GM21786 (cell line): ENCODE measurements at regions not wholly inside any gene's neighbourhood (a gene's known extent, or its start where the extent isn't known, plus 50 kb on each side); places are given as distances from the start of the nearest gene placed in this dataset.

Experiments
- ATAC-seq: cut with Tn5 transposase; IDR thresholded peaks from one replicate; pipeline ENCODE4 v1.9.1; 2021; ENCODE audit not compliant: unreplicated experiment

DNA sequence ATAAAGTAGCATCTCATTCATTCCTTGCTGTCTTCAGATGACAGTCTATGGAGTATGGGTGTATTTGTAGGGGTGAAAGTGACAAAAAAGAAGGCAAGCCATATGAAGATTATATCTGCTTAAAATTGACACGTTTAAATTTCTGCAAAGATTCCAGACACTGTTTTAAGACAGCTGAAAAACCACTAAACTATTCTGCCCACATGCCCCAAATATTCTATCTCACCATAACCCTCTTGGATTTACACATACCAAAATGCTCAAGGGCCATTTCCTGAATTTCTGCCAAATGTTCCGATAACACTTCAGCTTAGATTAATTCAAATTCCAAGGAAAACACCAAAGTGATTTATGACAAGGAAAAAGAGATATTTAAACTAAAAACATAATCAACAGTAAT is 99.9 kb upstream of the IL6 start:
- no peak for ATAC-seq

DNA sequence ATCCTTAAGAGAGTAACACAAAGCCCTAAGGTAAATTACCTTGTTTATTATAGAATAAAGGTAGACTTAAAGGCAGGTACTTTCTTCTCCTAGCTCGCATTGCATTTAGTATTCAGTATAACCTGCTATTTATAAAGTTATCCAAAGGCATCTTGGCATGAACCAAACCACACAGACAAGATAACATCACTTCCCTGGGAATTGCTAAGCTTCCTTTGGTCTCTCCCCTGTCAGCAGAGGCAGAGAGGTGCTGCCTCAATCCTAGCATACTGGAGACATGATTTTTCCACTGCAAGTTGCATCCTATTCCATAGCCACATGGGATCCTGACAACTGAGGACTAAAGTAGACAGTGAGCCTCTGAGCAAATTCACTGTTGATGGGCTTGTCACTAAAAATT is 101.7 kb upstream of the IL6 start:
- no peak for ATAC-seq

DNA sequence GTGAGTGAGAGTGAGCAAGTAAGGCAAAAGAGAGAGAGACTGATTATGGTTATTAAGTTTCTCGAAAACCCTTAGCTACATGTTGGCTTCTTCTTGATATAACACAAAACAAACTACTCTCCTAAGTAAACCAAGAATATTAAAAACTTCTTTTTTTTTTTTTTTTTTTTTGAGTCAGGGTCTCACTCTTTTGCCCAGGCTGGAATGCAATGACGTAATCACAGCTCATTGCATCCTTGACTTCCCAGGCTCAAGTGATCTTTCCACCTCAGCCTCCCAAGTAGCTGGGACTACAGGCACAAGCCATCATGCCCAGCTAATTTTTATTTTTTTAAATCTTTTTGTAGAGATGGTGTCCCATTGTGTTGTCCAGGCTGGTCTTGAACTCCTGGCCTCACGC is 102.2 kb upstream of the IL6 start:
- no peak for ATAC-seq

- ATAC-seq: no peak
These were observed 104.7 kb upstream of the IL6 start for GRCh38 chr7:22622116-22622785.

DNA sequence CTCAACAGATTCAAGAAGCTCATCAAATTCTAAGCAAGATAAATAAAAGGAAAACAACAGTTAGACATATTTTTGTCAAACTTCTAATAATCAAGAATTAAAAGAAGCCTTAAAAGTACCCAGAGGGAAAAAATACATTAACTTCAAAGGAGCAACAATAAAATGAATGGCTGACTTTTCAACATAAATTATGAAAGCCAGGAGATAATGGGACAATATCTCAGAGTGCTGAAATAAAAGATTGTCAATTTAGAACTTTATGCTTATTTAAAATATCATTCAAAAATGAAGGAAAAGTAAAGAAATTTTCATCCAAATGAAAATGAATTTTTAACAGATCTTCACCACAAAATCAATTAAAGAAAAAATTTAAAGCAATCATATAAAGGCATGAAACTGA is 108.5 kb upstream of the IL6 start:
- no peak for ATAC-seq

DNA sequence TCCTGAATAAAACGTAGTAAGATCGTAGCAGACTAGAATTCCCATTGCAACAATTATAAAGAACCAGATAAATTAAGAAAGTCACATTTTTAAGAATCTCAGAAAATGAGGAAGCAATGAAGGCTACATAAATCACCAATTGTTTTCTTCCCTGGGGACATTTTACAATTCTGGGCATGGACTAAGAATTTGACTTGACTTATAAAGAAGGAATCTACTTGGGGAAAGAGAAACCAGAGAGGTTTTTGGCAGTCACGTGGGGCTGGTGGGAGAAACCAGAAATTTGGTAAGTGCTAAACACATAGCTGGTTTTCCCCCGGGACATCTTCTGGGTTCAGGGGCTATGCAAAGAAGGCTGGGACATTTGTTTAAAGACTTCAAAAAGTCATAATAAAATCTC is 109.8 kb upstream of the IL6 start:
- ATAC-seq: no peak

GRCh38 chr7:22613496-22613895 is 113.5 kb upstream of the IL6 start:
- no peak for ATAC-seq

GRCh38 chr7:22612776-22613175 is 112.8 kb upstream of the STEAP1B start:
- ATAC-seq: no peak

GRCh38 chr7:22611758-22612079 is 111.7 kb upstream of the STEAP1B start:
- no peak for ATAC-seq

- no peak for ATAC-seq
These were observed 111.2 kb upstream of the STEAP1B start for GRCh38 chr7:22610951-22611757.

GRCh38 chr7:22610263-22610662 is 110.3 kb upstream of the STEAP1B start:
- no peak for ATAC-seq

DNA sequence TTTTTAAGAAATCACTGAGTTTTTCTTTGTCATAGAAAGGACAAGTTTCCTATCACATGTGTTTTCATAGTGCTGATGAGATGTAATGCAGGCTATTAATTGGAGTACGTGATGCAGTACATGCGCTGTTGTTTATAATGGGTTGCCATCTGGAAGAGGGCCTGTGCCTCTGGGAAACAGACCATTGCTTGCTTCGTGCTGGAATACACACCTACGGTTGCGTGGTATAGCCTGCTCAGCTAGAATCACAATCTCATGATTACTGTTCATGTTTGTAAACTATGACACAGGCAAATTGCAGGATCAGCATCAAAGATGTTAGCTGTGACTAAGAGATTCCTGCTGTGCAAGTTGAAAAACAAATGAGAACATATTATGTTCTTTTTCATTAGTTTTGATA is 107.2 kb upstream of the STEAP1B start:
- ATAC-seq: no peak

DNA sequence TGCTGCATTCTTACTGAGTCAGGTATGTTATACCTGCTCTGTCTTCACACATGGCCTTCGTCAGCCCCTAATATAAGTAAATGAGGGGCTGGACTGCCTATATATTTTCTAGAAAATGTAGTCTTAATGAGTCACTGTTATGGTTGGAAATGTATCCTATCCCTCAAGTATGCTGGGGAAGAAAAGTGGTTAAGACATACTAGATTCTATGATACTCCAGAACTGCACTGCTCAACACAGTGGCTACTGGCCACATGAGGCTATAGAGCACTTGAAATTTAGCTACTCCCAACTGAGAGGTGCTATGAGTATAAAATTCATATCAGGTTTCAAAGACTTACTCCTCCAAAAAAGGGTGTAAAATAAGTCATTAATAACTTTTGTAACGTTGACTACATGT is 104.3 kb upstream of the STEAP1B start:
- ATAC-seq: no peak

DNA sequence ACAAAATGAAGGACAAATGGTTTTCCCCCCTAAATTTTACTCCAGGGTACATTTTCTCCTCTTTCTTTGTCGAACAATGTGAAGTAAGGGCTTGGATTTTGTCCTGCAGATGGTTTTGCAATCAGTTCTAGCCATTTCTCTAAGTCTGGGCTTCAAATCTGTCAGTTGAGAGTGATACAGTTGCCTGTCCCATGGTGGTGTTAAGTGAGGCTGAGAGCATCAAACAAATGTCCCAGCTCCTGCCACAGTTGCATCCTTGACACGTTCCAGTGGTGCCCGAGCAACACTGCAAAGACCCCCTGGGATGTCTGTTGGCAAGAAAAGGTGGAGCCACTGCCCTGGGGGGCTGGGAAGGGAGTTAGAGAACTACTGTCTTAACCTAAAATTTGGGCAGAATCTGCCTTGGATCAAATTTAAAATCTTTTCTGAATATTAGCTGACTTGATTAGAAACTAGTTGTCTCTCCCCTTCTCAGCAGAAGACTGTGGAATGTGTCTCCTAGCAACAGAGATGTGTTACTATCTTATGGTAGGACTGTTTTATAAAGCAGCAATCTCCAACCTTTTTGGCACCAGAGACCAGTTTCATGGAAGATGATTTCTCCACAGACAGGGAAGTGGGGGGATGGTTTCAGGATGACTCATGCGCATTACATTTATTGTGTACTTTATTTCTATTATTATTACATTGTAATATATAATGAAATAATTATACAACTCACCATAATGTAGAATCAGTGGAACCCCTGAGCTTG is 102.0 kb upstream of the STEAP1B start:
- no peak for ATAC-seq

GRCh38 chr7:22601408-22601807 is 101.4 kb upstream of the STEAP1B start:
- ATAC-seq: no peak

GRCh38 chr7:22601003-22601402 is 101.0 kb upstream of the STEAP1B start:
- ATAC-seq: no peak

- ATAC-seq: no peak
These were observed 98.4 kb upstream of the STEAP1B start for GRCh38 chr7:22598318-22598920.

GRCh38 chr7:22597844-22598243 is 97.9 kb upstream of the STEAP1B start:
- ATAC-seq: no peak

GRCh38 chr7:22596763-22597400 is 96.9 kb upstream of the STEAP1B start:
- ATAC-seq: no peak

- no peak for ATAC-seq
These were observed 94.0 kb upstream of the STEAP1B start for GRCh38 chr7:22594020-22594419.

GRCh38 chr7:22591271-22591670 is 91.3 kb upstream of the STEAP1B start:
- no peak for ATAC-seq
